Spinal cord (tissue), 9 donors: ENCODE measurements at regions not wholly inside any gene's neighbourhood (a gene's known extent, or its start where the extent isn't known, plus 50 kb on each side); places are given as distances from the start of the nearest gene placed in this dataset.

Experiments
- DNase-seq, 6 donors: peaks; one replicate each; pipeline versions ENCODE4 v3.0.0 to v3.0.0-alpha.2; 2013 to 2015; ENCODE audit warnings: low spot score in 6 of 6, low read depth in 4 of 6
- H3K27ac ChIP-seq: one replicate; pipeline ENCODE4 v1.5.1; 2013; ENCODE audit warnings: low read depth, low read length, control low read depth
- H3K27me3 ChIP-seq: one replicate; pipeline ENCODE4 v1.6.1; 2013; ENCODE audit warnings: low read length; ENCODE audit not compliant: control insufficient read depth, insufficient read depth
- H3K36me3 ChIP-seq: one replicate; pipeline ENCODE4 v1.6.1; 2013; ENCODE audit warnings: low read length; ENCODE audit not compliant: control insufficient read depth, insufficient read depth
- H3K4me1 ChIP-seq: one replicate; pipeline ENCODE4 v1.6.1; 2013; ENCODE audit warnings: low read length; ENCODE audit not compliant: control insufficient read depth, insufficient read depth
- H3K4me3 ChIP-seq: one replicate; pipeline ENCODE4 v1.5.1; 2013; ENCODE audit warnings: low read depth, low read length, control low read depth
- H3K9me3 ChIP-seq: one replicate; pipeline ENCODE4 v1.6.1; 2013; ENCODE audit warnings: low read length; ENCODE audit not compliant: control insufficient read depth, insufficient read depth
- WGBS: methylation state at CpG from one replicate; pipeline ENCODE4 v1.1.5; 2013; ENCODE audit warnings: missing lambda C conversion rate; ENCODE audit not compliant: insufficient coverage; 5-methylcytosine and 5-hydroxymethylcytosine counted together
- donor health status: healthy.

- H3K4me3 ChIP-seq, result no peak overlapping the region
- H3K4me1 ChIP-seq, result peaks cover 43% of the 10 kb centered on the region
- H3K9me3 ChIP-seq, result peaks cover 1% of the 10 kb centered on the region
- H3K36me3 ChIP-seq, result no peaks in the 10 kb centered on the region
- WGBS, result 93% methylated on average over 10 of the region's 10 CpGs
- no peak overlapping the region for H3K27ac ChIP-seq
- no peaks in the 10 kb centered on the region for H3K27me3 ChIP-seq
- DNase-seq, result no peak
Observed at GRCh38 chr22:49551446-49551845, 276.2 kb downstream of the BRD1 start.

- no peaks in the 10 kb centered on the region for H3K27me3 ChIP-seq
- H3K4me3 ChIP-seq, result no peak overlapping the region
- peaks cover 43% of the 10 kb centered on the region for H3K4me1 ChIP-seq
- no peaks in the 10 kb centered on the region for H3K9me3 ChIP-seq
- H3K36me3 ChIP-seq, result no peaks in the 10 kb centered on the region
- WGBS, result 98% methylated on average over 9 of the region's 11 CpGs
- no peak for DNase-seq
- no peak overlapping the region for H3K27ac ChIP-seq
Observed at GRCh38 chr22:49550766-49551362, 276.8 kb downstream of the BRD1 start.

DNA sequence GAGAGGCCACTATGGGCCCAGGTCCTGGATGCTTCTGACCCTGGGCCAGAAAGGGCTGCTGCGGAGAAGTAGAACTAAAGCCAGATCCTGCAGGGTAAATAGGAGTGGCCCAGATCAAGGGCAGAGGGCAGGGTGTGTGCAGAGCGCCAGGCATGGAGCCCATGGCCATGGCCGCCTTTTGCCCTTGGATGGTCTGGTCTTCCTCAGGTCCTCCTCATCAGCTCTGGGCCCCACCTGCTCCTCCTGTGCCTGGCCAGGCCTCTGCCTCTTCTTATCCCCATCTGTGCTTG lies 277.6 kb downstream of the BRD1 start:
- peaks cover 43% of the 10 kb centered on the region for H3K4me1 ChIP-seq
- no peaks in the 10 kb centered on the region for H3K9me3 ChIP-seq
- no peak for DNase-seq
- no peak overlapping the region for H3K27ac ChIP-seq
- H3K27me3 ChIP-seq, result no peaks in the 10 kb centered on the region
- WGBS, result 98% methylated on average over 3 of the region's 3 CpGs
- no peaks in the 10 kb centered on the region for H3K36me3 ChIP-seq
- no peak overlapping the region for H3K4me3 ChIP-seq

- DNase-seq, result peak in 2 of 6 donors; percentile 74 to 78
- WGBS, result 72% methylated on average over 21 of the region's 22 CpGs
- Histone ChIP-seq H3K27me3 (no peaks in the 10 kb centered on the region), H3K27ac (no peak overlapping the region), H3K4me3 (no peak overlapping the region), H3K9me3 (no peaks in the 10 kb centered on the region), H3K36me3 (no peaks in the 10 kb centered on the region), H3K4me1 (peaks cover 43% of the 10 kb centered on the region)
Observed at GRCh38 chr22:49549256-49550140, 278.2 kb downstream of the BRD1 start.

GRCh38 chr22:49548356-49549202 lies 279.1 kb downstream of the BRD1 start:
- Histone ChIP-seq H3K36me3 (no peaks in the 10 kb centered on the region), H3K9me3 (no peaks in the 10 kb centered on the region), H3K27ac (no peak overlapping the region), H3K4me3 (no peak overlapping the region), H3K27me3 (no peaks in the 10 kb centered on the region), H3K4me1 (peaks cover 43% of the 10 kb centered on the region)
- no peak for DNase-seq
- 55% methylated on average over 8 of the region's 17 CpGs for WGBS

DNA sequence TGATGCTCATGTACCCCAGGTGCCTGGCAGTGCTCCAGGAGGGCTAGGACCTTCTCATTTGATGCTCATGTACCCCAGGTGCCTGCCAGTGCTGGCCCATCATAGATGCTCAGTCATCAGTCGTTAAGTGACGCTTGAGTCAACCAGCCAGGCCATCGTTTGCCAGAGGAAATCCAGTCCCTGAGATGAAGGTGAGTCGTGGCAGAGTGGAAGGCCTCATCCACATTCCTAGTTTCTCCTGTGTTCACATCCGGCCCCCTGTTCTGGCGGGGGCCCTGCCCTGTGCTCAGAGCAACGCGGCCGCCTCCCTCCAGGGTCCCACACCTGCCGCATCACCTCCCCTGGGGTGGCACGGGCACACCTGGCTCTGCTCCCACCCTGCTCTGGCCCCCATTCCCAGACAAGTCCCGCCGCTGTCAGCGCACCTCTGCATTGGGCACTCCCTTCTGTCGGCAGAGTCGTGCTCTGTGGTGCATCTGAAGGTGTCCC lies 279.9 kb downstream of the BRD1 start:
- Histone ChIP-seq H3K9me3 (no peaks in the 10 kb centered on the region), H3K27ac (no peak overlapping the region), H3K27me3 (no peaks in the 10 kb centered on the region), H3K36me3 (no peaks in the 10 kb centered on the region), H3K4me3 (no peak overlapping the region), H3K4me1 (peaks cover 36% of the 10 kb centered on the region)
- 94% methylated on average over 16 of the region's 16 CpGs for WGBS
- DNase-seq, result no peak

- Histone ChIP-seq H3K9me3 (no peaks in the 10 kb centered on the region), H3K27ac (no peak overlapping the region), H3K27me3 (no peaks in the 10 kb centered on the region), H3K4me1 (peaks cover 28% of the 10 kb centered on the region), H3K36me3 (no peaks in the 10 kb centered on the region), H3K4me3 (no peak overlapping the region)
- no peak for DNase-seq
- 94% methylated on average over 14 of the region's 16 CpGs for WGBS
Observed at GRCh38 chr22:49546811-49547585, 280.7 kb downstream of the BRD1 start.

DNA sequence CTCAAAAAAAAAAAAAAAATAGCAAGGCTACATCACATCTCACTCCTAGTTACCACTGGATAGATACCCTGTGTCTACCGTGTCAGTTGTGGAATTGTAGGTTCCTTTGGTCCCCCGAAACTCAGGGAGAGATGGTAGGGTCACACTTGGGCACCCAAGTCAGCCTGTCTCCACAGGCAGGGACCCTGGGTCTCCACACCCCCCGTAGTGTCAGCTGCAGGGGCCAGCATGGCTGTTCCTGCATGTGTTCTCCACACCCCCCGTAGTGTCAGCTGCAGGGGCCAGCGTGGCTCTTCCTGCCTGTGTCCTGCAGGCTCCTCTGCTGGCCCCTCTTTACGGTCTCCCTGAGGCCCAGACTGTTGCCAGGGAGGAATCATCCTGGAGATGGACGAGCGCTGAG lies 282.1 kb downstream of the BRD1 start:
- 67% methylated on average over 8 of the region's 8 CpGs for WGBS
- no peaks in the 10 kb centered on the region for H3K9me3 ChIP-seq
- H3K36me3 ChIP-seq, result no peaks in the 10 kb centered on the region
- H3K4me1 ChIP-seq, result peaks cover 32% of the 10 kb centered on the region
- H3K4me3 ChIP-seq, result no peak overlapping the region
- H3K27ac ChIP-seq, result no peak overlapping the region
- H3K27me3 ChIP-seq, result no peaks in the 10 kb centered on the region
- no peak for DNase-seq

DNA sequence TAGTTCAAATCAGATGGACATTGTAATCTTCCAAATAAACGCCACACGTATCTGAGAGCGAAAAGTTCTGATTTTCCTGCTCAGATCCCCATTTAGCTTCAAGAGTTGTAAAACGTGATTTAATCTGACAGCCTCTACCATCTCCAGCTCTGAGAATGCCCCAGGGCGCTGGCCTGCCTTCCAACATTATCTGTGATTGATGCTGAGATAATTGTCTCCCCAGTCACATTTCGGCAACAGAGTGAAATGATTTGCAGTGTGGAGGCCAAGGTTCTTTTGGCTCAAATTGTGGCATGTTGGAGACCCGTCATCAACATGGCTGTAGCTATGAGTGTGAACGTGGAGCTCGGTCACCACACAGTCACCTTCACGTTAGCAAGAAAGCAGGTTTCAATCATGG lies 283.4 kb downstream of the BRD1 start:
- no peaks in the 10 kb centered on the region for H3K9me3 ChIP-seq
- peak in 1 of 6 donors; percentile 72 for DNase-seq
- H3K4me3 ChIP-seq, result no peak overlapping the region
- H3K4me1 ChIP-seq, result peaks cover 29% of the 10 kb centered on the region
- no peak overlapping the region for H3K27ac ChIP-seq
- 73% methylated on average over 8 of the region's 10 CpGs for WGBS
- no peaks in the 10 kb centered on the region for H3K36me3 ChIP-seq
- H3K27me3 ChIP-seq, result no peaks in the 10 kb centered on the region
